ENCODE measurements at regions not wholly inside any gene's neighbourhood (a gene's known extent, or its start where the extent isn't known, plus 50 kb on each side); places are given as distances from the start of the nearest gene placed in this dataset.

- TF ChIP-seq POLR2A (IDR thresholded peaks at IDR 0.05): no peak
- TF ChIP-seq CTCF (IDR thresholded peaks at IDR 0.05): no peak
- TF ChIP-seq EP300 (IDR thresholded peaks at IDR 0.05): no peak
These were observed 246.3 kb upstream of the RAB4A start for GRCh38 chr1:229024528-229025130.

All from ovary (tissue), 3 donors.